ENCODE measurements at regions not wholly inside any gene's neighbourhood (a gene's known extent, or its start where the extent isn't known, plus 50 kb on each side); places are given as distances from the start of the nearest gene placed in this dataset.

DNA sequence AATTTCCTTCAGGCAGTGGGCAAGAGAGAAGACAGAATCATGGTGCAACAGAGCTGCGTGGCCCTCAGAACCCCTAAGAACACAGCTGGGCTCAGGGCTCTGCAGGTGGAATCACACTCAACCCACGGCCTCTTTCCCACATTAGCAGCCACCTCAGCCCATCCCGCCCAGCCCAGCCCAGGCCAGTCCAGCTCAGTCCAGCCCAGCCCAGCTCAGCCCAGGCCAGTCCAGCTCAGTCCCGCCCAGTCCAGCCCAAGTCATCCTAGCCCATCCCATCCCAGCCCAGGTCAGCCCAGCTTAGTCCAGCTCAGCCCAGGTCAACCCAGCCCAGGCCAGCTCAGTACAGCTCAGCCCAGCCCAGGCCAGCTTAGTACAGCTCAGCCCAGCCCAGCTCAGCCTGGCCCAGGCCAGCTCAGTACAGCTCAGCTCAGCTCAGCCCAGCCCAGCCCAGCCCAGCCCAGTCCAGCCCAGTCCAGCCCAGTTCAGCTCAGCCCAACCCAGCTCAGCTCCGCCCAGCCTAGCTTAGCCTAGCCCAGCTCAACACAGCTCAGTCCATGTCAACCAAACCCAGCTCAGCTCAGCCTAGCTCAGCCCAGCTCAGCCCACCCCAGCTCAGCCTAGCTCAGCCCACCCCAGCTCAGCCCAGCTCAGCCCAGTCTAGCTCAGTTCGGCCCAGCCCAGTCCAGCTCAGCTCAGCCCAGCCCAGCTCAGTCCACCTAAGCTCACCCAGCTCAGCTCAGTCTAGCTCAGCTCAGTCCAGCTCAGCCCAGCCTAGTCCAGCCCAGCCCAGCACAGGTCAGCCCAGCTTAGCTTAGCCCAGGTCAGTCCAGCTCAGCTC lies 183.1 kb downstream of the TMEM121 start:
- TF ChIP-seq, protein P1, sequence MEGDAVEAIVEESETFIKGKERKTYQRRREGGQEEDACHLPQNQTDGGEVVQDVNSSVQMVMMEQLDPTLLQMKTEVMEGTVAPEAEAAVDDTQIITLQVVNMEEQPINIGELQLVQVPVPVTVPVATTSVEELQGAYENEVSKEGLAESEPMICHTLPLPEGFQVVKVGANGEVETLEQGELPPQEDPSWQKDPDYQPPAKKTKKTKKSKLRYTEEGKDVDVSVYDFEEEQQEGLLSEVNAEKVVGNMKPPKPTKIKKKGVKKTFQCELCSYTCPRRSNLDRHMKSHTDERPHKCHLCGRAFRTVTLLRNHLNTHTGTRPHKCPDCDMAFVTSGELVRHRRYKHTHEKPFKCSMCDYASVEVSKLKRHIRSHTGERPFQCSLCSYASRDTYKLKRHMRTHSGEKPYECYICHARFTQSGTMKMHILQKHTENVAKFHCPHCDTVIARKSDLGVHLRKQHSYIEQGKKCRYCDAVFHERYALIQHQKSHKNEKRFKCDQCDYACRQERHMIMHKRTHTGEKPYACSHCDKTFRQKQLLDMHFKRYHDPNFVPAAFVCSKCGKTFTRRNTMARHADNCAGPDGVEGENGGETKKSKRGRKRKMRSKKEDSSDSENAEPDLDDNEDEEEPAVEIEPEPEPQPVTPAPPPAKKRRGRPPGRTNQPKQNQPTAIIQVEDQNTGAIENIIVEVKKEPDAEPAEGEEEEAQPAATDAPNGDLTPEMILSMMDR (IDR thresholded peaks at IDR 0.05) = no peak
- no peak for TF ChIP-seq POLR2A (IDR thresholded peaks at IDR 0.05)

Measured in body of pancreas (tissue), 4 donors.